Neuronal stem cell (in vitro differentiated cells): ENCODE measurements at regions not wholly inside any gene's neighbourhood (a gene's known extent, or its start where the extent isn't known, plus 50 kb on each side); places are given as distances from the start of the nearest gene placed in this dataset.

Experiments
- DNase-seq: peaks from one replicate; pipeline ENCODE4 v3.0.0-alpha.2; 2013; ENCODE audit warnings: low spot score
- H2AFZ ChIP-seq: one replicate; pipeline ENCODE4 v1.6.1; 2013; ENCODE audit warnings: mild to moderate bottlenecking, low read length, inconsistent platforms
- H2AK5ac ChIP-seq: 2 replicates; pipeline ENCODE4 v1.6.1; 2013; ENCODE audit warnings: low read depth, mild to moderate bottlenecking, inconsistent platforms, low read length, moderate library complexity, mixed read lengths
- H2BK120ac ChIP-seq: 2 replicates; pipeline ENCODE4 v1.6.1; 2013; ENCODE audit warnings: low read depth, mild to moderate bottlenecking, inconsistent platforms, low read length, moderate library complexity, mixed read lengths
- H2BK12ac ChIP-seq: one replicate; pipeline ENCODE4 v1.6.1; 2013; ENCODE audit warnings: low read length, inconsistent platforms
- H2BK15ac ChIP-seq: 2 replicates; pipeline ENCODE4 v1.6.1; 2013; ENCODE audit warnings: mild to moderate bottlenecking, low read length, inconsistent platforms, mixed read lengths
- H2BK5ac ChIP-seq: one replicate; pipeline ENCODE4 v1.6.1; 2013; ENCODE audit warnings: inconsistent platforms, mild to moderate bottlenecking, low read length, moderate library complexity
- H3K14ac ChIP-seq: one replicate; pipeline ENCODE4 v1.6.1; 2013; ENCODE audit warnings: low read length, inconsistent platforms
- H3K18ac ChIP-seq: 2 replicates; pipeline ENCODE4 v1.6.1; 2013; ENCODE audit warnings: low read length, inconsistent platforms
- H3K23ac ChIP-seq: 2 replicates; pipeline ENCODE4 v1.6.1; 2013; ENCODE audit warnings: low read depth, mild to moderate bottlenecking, mixed read lengths, low read length, inconsistent platforms; ENCODE audit not compliant: poor library complexity
- H3K27ac ChIP-seq: replicated peaks from 3 replicates; pipeline ENCODE4 v1.5.1; 2013; ENCODE audit warnings: low read length, inconsistent platforms
- H3K27me3 ChIP-seq, 3 experiments: 2 replicates each; pipeline ENCODE4 v1.6.1; 2013; ENCODE audit warnings: low read length in 3 of 3, mild to moderate bottlenecking in 2 of 3, inconsistent platforms in 1 of 3, low read depth in 1 of 3, mixed read lengths in 1 of 3, moderate library complexity in 1 of 3; ENCODE audit not compliant: control insufficient read depth in 3 of 3, insufficient read depth in 3 of 3
- H3K36me3 ChIP-seq, 2 donors: replicated peaks in 1 of 2; 2 replicates each; pipeline ENCODE4 v1.6.1; 2013; ENCODE audit warnings: low read length in 2 of 2; ENCODE audit not compliant: control insufficient read depth in 2 of 2, insufficient read depth in 2 of 2
- H3K4ac ChIP-seq: 2 replicates; pipeline ENCODE4 v1.6.1; 2013; ENCODE audit warnings: inconsistent platforms, mild to moderate bottlenecking, low read length, moderate library complexity
- H3K4me1 ChIP-seq, 2 donors: 1 replicate in 1 of 2; 2 replicates in 1 of 2; pipeline ENCODE4 v1.6.1; 2013; ENCODE audit warnings: low read length in 2 of 2, low read depth in 1 of 2; ENCODE audit not compliant: control insufficient read depth in 2 of 2, insufficient read depth in 1 of 2
- H3K4me2 ChIP-seq: one replicate; pipeline ENCODE4 v1.6.1; 2013; ENCODE audit warnings: mild to moderate bottlenecking, low read length, inconsistent platforms; ENCODE audit not compliant: insufficient read depth, poor library complexity, severe bottlenecking
- H3K4me3 ChIP-seq, 2 donors: 2 replicates each; pipeline ENCODE4 v1.5.1; 2013; ENCODE audit warnings: low read length in 2 of 2, mild to moderate bottlenecking in 2 of 2, inconsistent platforms in 1 of 2, moderate library complexity in 1 of 2
- H3K79me1 ChIP-seq: one replicate; pipeline ENCODE4 v1.6.1; 2013; ENCODE audit warnings: low read depth, mild to moderate bottlenecking, inconsistent platforms, low read length, moderate library complexity
- H3K9ac ChIP-seq: one replicate; pipeline ENCODE4 v1.6.1; 2013; ENCODE audit warnings: mild to moderate bottlenecking, low read depth, low read length, inconsistent platforms; ENCODE audit not compliant: poor library complexity
- H3K9me3 ChIP-seq, 2 donors: replicated peaks in 1 of 2; 2 replicates each; pipeline versions ENCODE3 to v1.6.1; 2013; ENCODE audit warnings: low read length in 2 of 2, mild to moderate bottlenecking in 2 of 2, inconsistent platforms in 1 of 2, low read depth in 1 of 2, mixed read lengths in 1 of 2, moderate library complexity in 1 of 2; ENCODE audit not compliant: control insufficient read depth in 2 of 2, insufficient read depth in 1 of 2
- H4K8ac ChIP-seq: one replicate; pipeline ENCODE4 v1.6.1; 2013; ENCODE audit warnings: low read depth, mild to moderate bottlenecking, inconsistent platforms, low read length, moderate library complexity
- H4K91ac ChIP-seq: one replicate; pipeline ENCODE4 v1.6.1; 2013; ENCODE audit warnings: low read length, low read depth, mild to moderate bottlenecking, inconsistent platforms; ENCODE audit not compliant: poor library complexity
- WGBS, 2 donors: extraction: QIAGEN DNeasy Blood & Tissue Kit; methylation state at CpG; one replicate each; pipeline ENCODE4 v1.1.7; 2013; ENCODE audit warnings: missing lambda C conversion rate in 2 of 2, mixed read lengths in 1 of 2; ENCODE audit not compliant: insufficient read length in 2 of 2, insufficient replicate concordance in 1 of 2; ENCODE audit errors: extremely low coverage in 2 of 2; 5-methylcytosine and 5-hydroxymethylcytosine counted together

DNA sequence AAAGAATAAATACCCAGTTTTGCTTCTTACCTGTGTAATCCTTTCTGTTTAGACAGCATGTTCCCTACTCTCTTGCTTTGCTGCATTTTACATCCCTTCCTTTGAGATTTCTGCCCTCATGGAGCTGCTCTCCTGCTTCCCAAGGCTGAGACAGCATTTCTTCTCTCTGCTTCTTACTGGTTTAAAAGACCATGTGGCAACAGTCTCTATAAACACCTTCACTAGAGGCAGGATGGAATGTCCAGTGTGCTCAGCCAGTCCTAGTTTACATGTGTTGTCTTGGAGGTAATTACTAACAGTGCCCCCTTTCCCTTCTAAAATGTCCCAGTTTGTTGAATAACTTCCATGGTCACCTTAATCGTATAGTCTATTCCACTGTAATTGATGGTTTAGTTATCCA lies 262.3 kb downstream of the CNTN3 start:
- no CpG with 5 or more reads among the region's 1 CpG for WGBS, 2 donors
- Histone ChIP-seq H3K9ac (no peak overlapping the region), H2AFZ (no peak overlapping the region)

DNA sequence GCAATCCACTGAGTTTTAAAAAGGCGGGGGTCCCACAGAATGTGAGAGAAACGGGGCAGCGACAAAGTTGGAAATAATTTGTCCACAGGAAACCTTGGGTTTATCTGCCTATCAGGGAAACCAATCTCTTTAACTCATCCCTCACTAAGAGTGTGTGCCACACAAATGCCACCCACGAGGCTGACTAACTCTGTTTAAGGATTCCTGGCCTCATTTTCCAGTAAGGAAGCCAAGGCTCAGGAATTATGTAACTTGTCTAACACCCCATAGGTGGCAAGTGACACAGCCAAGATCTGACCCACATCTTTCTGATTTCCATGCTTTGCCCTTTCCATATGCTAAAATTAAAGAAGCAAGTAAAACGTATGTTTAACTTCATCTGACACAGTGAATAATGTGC lies 263.2 kb downstream of the CNTN3 start:
- H3K14ac ChIP-seq = no peak overlapping the region
- H3K4me1 ChIP-seq = no peaks in the 10 kb centered on the region
- DNase-seq = no peak

More for the DNA sequence above, 262.3 kb downstream of the CNTN3 start:
- Histone ChIP-seq H4K91ac (no peak overlapping the region), H3K27ac (no peak overlapping the region), H4K8ac (no peak overlapping the region), H3K23ac (no peak overlapping the region), H3K14ac (no peak overlapping the region), H3K18ac (no peak overlapping the region), H3K4me1 (no peaks in the 10 kb centered on the region), H3K27me3 (no peaks in the 10 kb centered on the region), H2AK5ac (no peak overlapping the region), H3K79me1 (no peaks in the 10 kb centered on the region), H3K4ac (no peak overlapping the region), H2BK12ac (no peak overlapping the region), H3K9me3 (no peaks in the 10 kb centered on the region), H3K4me3 (no peak overlapping the region), H3K36me3 (no peaks in the 10 kb centered on the region), H3K4me2 (no peak overlapping the region), H2BK120ac (no peak overlapping the region), H2BK15ac (no peak overlapping the region), H2BK5ac (no peak overlapping the region)
- no peak for DNase-seq

GRCh38 chr3:74349015-74349414 lies 265.4 kb downstream of the CNTN3 start:
- H3K4ac ChIP-seq = no peak overlapping the region
- no peak overlapping the region for H2AFZ ChIP-seq
- no peak overlapping the region for H2BK12ac ChIP-seq
- H3K9me3 ChIP-seq = no peaks in the 10 kb centered on the region
- H3K27me3 ChIP-seq = no peaks in the 10 kb centered on the region
- no peak overlapping the region for H3K9ac ChIP-seq
- H2BK5ac ChIP-seq = no peak overlapping the region
- no peak overlapping the region for H2BK15ac ChIP-seq
- H3K23ac ChIP-seq = no peak overlapping the region
- no peak overlapping the region for H4K8ac ChIP-seq
- no peaks in the 10 kb centered on the region for H3K79me1 ChIP-seq
- H3K4me1 ChIP-seq = no peaks in the 10 kb centered on the region
- H3K14ac ChIP-seq = no peak overlapping the region
- H3K4me3 ChIP-seq = no peak overlapping the region
- no peak for DNase-seq
- H3K36me3 ChIP-seq = no peaks in the 10 kb centered on the region
- no peak overlapping the region for H3K4me2 ChIP-seq
- no peak overlapping the region for H2AK5ac ChIP-seq
- no CpG with 5 or more reads among the region's 1 CpG for WGBS, 2 donors
- H3K27ac ChIP-seq = no peak overlapping the region
- H3K18ac ChIP-seq = no peak overlapping the region
- no peak overlapping the region for H2BK120ac ChIP-seq
- H4K91ac ChIP-seq = no peak overlapping the region

More for the DNA sequence above, 263.2 kb downstream of the CNTN3 start:
- no peak overlapping the region for H2BK15ac ChIP-seq
- no peak overlapping the region for H2AK5ac ChIP-seq
- no peak overlapping the region for H4K91ac ChIP-seq
- no peaks in the 10 kb centered on the region for H3K27me3 ChIP-seq
- H3K18ac ChIP-seq = no peak overlapping the region
- no peak overlapping the region for H2AFZ ChIP-seq
- no peak overlapping the region for H3K23ac ChIP-seq
- no peak overlapping the region for H3K4me3 ChIP-seq
- no peak overlapping the region for H3K9ac ChIP-seq
- H3K9me3 ChIP-seq = no peaks in the 10 kb centered on the region
- no peak overlapping the region for H3K4ac ChIP-seq
- H3K4me2 ChIP-seq = no peak overlapping the region
- no peaks in the 10 kb centered on the region for H3K36me3 ChIP-seq
- H3K27ac ChIP-seq = no peak overlapping the region
- no peak overlapping the region for H2BK5ac ChIP-seq
- WGBS, 2 donors = no CpG with 5 or more reads among the region's 5 CpGs
- H3K79me1 ChIP-seq = no peaks in the 10 kb centered on the region
- no peak overlapping the region for H4K8ac ChIP-seq
- no peak overlapping the region for H2BK12ac ChIP-seq
- H2BK120ac ChIP-seq = no peak overlapping the region

DNA sequence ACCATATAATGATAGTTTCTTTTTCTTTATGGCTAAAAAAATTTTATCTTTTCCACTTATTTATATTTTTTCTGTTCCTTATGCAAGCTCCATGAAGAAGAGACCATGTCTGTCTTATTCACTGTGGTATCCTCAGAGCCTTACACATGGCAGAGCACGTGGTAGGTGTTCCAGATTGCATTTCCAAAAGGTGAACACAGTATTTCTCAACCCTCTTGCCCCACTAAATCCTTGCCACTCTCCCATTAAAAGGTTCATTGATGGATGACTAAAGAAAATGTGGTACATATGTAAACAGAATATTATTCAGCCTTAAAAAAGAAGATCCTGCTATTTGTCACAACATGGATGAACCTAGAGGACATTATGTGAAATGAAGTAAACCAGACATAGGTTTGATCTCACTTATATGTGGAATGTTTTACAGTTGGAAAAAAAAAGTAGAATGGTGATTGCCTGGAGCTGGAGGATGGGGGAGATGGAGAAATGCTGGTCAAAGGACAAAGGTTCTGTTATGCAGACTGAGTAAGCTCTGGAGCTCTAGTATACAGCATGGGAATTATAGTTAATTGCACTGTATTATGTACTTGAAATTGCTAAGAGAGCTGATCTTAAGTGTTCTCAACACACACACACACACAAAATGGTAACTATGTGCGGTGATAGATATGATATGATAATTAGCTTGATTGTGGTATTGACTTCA lies 266.7 kb downstream of the CNTN3 start:
- no peak overlapping the region for H3K9ac ChIP-seq
- H3K27me3 ChIP-seq = no peaks in the 10 kb centered on the region
- no peak overlapping the region for H4K8ac ChIP-seq
- H3K9me3 ChIP-seq = no peaks in the 10 kb centered on the region
- H4K91ac ChIP-seq = no peak overlapping the region
- no peak overlapping the region for H2AFZ ChIP-seq
- no peak overlapping the region for H3K18ac ChIP-seq
- no peaks in the 10 kb centered on the region for H3K4me1 ChIP-seq
- no peak overlapping the region for H3K4me2 ChIP-seq
- DNase-seq = no peak
- no peak overlapping the region for H3K4me3 ChIP-seq
- no peaks in the 10 kb centered on the region for H3K36me3 ChIP-seq
- no CpG with 5 or more reads among the region's 2 CpGs for WGBS, 2 donors
- no peak overlapping the region for H3K4ac ChIP-seq
- no peak overlapping the region for H3K14ac ChIP-seq
- no peaks in the 10 kb centered on the region for H3K79me1 ChIP-seq
- no peak overlapping the region for H2AK5ac ChIP-seq
- no peak overlapping the region for H2BK5ac ChIP-seq
- no peak overlapping the region for H2BK15ac ChIP-seq
- no peak overlapping the region for H2BK120ac ChIP-seq
- no peak overlapping the region for H2BK12ac ChIP-seq
- H3K23ac ChIP-seq = no peak overlapping the region
- no peak overlapping the region for H3K27ac ChIP-seq
